HG02759 (cell line): ENCODE measurements at regions not wholly inside any gene's neighbourhood (a gene's known extent, or its start where the extent isn't known, plus 50 kb on each side); places are given as distances from the start of the nearest gene placed in this dataset.

Experiments
- ATAC-seq: cut with Tn5 transposase; IDR thresholded peaks from one replicate; pipeline ENCODE4 v1.9.1; 2021; ENCODE audit warnings: mild to moderate bottlenecking, moderate library complexity; ENCODE audit not compliant: unreplicated experiment

GRCh38 chr20:22470620-22471026 lies 113.7 kb downstream of the FOXA2 start:
- no peak for ATAC-seq

GRCh38 chr20:22466447-22467171 lies 117.8 kb downstream of the FOXA2 start:
- ATAC-seq: no peak

DNA sequence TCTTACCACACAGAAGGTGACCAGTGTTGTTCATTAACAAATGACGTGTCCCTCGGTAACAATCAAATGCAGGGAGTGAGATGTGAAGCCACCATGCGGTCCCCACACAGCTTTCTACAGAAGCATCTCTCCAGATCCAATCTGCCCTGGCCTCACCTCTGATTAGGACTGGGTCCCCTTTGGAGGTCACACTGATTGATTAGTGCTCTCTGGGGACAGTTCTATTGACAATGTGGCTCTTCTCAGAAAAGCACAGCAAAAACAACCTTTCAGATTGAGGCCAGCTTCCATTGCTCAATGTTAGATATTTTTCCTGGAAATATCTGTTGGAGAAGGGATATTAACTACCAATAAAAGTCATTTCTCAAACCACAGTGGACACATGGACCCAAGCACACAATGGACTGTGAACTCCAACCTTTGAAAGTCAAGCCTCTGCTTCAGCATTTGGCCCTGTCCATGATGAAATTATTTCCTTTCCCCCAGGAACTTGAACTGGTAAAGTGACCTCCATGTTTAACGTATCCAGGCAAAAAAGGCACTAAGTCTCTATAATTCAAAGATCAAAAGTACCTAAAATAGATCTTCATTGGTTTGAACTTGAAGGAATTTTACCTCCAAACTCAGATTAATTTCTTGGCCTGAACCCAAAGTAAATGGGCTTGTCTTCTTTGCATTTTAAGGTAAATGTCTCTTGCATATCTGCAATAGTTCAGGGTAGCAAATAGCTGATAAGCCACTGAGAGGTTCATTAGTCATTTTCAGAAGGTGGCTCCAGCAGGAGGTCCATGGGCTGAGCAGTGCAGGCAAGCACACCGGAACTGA lies 118.5 kb downstream of the FOXA2 start:
- no peak for ATAC-seq

GRCh38 chr20:22464312-22465003 lies 119.9 kb downstream of the FOXA2 start:
- ATAC-seq: no peak

- no peak for ATAC-seq
Measured at GRCh38 chr20:22462975-22463914, 121.1 kb downstream of the FOXA2 start.

DNA sequence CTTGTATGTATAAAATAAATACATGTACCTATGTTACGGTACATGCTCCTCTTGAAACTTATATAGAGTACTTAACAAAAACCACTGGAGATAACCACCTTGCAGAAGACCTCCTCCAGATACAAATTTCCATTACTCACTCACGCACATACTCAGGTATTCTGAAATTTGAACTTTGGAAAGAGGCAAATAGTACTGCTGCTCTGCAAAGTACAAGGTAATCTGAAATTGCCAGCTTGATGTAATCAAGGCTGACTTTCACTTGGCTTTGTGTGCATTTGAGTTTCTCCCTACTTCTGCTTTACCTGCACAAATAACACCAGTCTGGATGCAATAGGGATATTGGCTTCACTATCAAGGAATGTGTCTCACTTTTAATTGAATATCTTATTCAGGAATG lies 123.6 kb downstream of the FOXA2 start:
- no peak for ATAC-seq

DNA sequence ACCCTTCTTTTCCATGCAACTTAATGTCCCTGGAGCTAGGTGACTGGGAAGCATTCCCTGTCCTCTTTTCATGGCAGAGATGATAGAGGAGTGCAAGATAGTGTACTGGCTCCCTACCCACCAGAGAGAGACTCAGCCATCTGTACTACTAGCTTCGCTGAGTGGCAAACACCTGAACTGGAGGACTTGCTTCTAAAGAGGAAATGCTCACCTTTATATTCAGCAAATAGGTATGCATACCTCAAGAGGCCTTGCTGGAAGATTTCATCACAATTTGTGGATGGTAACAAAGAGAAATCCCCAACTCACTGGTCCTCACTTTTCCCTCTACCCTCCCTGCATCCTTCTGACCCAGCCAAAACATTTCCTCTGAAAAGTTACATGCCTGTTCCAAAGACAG lies 124.1 kb downstream of the FOXA2 start:
- ATAC-seq: no peak

- no peak for ATAC-seq
Measured at GRCh38 chr20:22459754-22460153, 124.6 kb downstream of the FOXA2 start.

DNA sequence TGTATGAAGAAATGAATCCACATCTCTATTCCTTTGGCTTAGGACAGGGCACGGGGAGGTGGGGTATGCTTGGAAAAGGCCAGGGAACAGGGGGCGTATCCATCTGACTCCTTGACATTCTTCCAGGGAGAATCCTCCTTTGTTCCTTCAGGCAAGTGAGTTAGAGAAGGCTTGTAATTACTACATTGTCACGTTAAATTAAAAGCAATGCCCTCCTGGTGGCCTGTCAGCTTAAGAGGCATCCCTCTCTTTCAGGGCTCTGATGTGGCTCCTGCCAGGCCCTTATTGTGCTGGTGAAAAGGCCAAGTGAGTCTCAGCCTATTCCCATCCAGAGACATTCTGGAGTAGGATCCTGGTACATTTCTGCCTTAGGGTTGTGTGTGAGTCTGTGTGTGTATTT lies 128.3 kb downstream of the FOXA2 start:
- no peak for ATAC-seq

GRCh38 chr20:22455259-22455658 lies 129.1 kb downstream of the FOXA2 start:
- ATAC-seq: no peak

DNA sequence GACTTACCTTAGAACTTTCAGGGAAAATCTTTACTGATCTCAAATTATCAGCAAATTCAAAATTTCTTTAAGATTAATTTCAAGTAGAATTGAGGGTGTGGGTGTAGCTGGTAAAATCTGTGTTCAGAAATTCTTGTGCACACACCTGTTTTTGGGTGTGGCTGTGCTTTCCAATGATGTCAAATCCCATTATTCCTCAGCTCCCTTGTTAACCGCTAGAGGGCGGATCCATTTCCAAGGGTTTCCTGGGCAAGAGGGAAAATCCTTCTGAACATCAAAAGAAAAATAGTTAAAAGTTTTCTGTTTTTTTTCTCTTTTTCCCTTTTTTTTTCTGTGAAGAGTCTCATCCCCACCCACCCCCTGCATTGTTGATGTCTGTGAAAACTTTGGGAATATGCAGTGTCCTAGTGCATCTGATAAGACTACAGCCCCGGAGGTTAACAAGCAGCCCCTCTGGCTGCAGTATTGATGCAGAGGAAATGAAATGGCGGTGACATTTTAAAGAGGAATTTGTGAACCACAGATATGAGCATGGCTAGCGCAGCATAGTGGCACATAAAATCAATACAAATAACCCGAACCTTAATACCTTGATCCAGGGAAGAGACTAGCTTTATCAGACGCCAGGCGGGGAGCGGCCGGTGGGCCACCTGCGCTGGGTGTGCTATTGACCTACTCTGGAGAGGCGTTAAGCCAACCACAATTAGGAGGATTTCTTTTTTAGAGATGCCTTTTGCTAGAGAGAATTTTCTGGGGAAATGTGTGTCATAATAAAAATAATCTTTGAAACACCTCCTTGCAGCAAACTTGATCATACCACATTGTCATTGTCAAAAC lies 130.9 kb downstream of the FOXA2 start:
- no peak for ATAC-seq

DNA sequence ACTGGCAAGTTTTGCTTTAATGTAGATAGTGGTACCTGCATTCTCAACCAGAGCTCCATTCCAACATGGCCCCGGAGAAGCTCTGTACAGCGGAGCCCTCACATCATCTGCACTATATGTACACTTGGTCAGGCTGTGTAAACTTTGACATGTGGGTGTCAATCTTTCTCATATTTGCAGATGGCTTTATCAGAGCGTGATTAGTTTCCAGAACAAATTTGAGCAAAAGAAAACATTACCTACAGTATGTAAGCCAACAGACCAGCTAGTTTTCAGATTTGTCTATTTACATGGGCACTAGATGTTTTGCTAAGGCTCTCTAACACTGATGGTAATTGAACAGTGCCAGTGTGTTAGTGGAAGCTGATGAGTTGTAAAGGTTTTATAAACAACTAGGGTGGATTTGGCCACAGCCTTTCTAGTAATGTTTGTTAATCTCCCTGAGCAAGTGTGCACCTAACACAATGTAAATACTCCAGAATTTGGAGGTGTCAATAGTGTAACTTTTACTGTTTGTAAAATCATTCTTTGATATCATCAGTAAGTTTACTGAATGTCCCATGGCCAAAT lies 131.8 kb downstream of the FOXA2 start:
- ATAC-seq: no peak

GRCh38 chr20:22450537-22450936 lies 133.8 kb downstream of the FOXA2 start:
- ATAC-seq: no peak

GRCh38 chr20:22449188-22449973 lies 135.0 kb downstream of the FOXA2 start:
- no peak for ATAC-seq

GRCh38 chr20:22447447-22447778 lies 137.0 kb downstream of the FOXA2 start:
- no peak for ATAC-seq

- ATAC-seq: no peak
Measured at GRCh38 chr20:22446613-22447446, 137.5 kb downstream of the FOXA2 start.

- ATAC-seq: no peak
Measured at GRCh38 chr20:22442318-22442717, 142.1 kb downstream of the FOXA2 start.

DNA sequence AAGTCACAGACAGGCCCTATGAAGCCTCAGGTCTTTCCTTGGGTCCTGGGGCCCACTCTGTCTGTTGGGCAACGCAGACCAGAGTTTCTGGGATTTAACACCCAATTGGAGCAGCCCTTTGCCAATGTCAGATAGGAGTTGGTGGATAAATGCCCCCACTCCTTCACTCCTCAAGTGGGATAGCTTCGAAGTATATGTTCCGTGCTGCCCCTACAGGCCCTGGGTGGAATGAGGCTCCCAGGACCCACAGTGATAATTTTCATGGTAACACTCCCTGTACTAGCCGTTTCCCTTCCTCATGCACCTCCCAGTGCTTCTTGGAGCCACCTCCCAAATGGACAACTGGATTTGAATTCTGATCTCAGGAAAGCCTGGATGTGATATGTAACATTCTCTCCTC lies 145.4 kb downstream of the FOXA2 start:
- ATAC-seq: no peak
